ENCODE measurements at regions not wholly inside any gene's neighbourhood (a gene's known extent, or its start where the extent isn't known, plus 50 kb on each side); places are given as distances from the start of the nearest gene placed in this dataset.
"Not testable (repeated sequence)": the region's sequence is repeated elsewhere in the genome, so short reads cannot be mapped to it uniquely, and the experiment has no call there.

DNA sequence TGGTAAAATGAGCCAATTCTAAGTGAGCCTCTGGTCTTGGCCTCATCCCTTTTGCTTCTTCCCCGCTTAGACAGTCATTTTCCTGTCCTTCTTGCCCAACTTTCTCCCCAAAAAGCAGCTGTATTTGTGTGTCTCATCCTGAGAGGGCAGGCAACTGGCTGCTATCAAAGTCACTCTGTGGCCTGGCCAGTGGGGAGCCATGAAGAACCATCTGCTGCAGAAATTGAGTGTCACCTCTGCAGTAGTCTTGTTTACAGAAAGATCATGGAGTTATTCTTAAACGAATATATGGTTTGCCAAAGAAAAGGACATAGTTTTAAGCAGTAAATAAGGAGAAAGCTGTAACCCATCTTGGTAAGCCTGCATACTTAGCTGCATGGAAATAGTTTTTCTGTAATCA, 233.6 kb upstream of the ELAVL2 start:
- no peaks in the 10 kb centered on the region for H3K36me3 ChIP-seq (ENCODE audit: control insufficient read depth, insufficient read depth, low read length)
- no peak overlapping the region for H3K4me3 ChIP-seq (ENCODE audit: low read depth, low read length)
- POLR2A ChIA-PET: no interaction called here
- DNase-seq (ENCODE audit: low read depth): no peak
- CTCF ChIA-PET: no interaction called here
- no peaks in the 10 kb centered on the region for H3K27me3 ChIP-seq (ENCODE audit: control insufficient read depth, insufficient read depth, low read length)
- TF ChIP-seq, protein P1, sequence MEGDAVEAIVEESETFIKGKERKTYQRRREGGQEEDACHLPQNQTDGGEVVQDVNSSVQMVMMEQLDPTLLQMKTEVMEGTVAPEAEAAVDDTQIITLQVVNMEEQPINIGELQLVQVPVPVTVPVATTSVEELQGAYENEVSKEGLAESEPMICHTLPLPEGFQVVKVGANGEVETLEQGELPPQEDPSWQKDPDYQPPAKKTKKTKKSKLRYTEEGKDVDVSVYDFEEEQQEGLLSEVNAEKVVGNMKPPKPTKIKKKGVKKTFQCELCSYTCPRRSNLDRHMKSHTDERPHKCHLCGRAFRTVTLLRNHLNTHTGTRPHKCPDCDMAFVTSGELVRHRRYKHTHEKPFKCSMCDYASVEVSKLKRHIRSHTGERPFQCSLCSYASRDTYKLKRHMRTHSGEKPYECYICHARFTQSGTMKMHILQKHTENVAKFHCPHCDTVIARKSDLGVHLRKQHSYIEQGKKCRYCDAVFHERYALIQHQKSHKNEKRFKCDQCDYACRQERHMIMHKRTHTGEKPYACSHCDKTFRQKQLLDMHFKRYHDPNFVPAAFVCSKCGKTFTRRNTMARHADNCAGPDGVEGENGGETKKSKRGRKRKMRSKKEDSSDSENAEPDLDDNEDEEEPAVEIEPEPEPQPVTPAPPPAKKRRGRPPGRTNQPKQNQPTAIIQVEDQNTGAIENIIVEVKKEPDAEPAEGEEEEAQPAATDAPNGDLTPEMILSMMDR (IDR thresholded peaks at IDR 0.05; ENCODE audit: insufficient read depth, low read depth, low read length): no peak

DNA sequence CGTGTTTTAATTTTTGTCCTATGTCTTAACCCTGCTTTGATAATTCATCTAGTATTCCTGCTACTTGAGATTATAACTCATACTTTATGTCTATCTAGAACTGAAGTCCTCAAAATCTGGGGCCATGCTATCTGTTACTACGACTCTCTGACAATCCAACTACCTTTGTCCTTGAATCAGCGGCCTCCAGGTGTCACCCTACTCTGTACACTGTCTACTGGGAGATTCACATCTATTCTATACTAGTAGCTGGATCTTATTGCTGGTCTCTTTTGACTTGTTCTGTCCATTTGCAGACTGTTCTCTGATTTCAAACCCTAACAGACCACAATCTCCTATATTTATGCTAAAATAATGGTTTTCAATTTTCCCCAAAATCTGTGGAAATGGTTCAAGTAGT, 225.5 kb upstream of the ELAVL2 start:
- DNase-seq (ENCODE audit: low read depth): no peak
- TF ChIP-seq, protein P1 (IDR thresholded peaks at IDR 0.05; ENCODE audit: insufficient read depth, low read depth, low read length): no peak
- Histone ChIP-seq H3K4me3 (ENCODE audit: low read depth, low read length) (no peak overlapping the region), H3K36me3 (ENCODE audit: control insufficient read depth, insufficient read depth, low read length) (no peaks in the 10 kb centered on the region), H3K27me3 (ENCODE audit: control insufficient read depth, insufficient read depth, low read length) (no peaks in the 10 kb centered on the region)
- ChIA-PET CTCF (no interaction called here), POLR2A (no interaction called here)

DNA sequence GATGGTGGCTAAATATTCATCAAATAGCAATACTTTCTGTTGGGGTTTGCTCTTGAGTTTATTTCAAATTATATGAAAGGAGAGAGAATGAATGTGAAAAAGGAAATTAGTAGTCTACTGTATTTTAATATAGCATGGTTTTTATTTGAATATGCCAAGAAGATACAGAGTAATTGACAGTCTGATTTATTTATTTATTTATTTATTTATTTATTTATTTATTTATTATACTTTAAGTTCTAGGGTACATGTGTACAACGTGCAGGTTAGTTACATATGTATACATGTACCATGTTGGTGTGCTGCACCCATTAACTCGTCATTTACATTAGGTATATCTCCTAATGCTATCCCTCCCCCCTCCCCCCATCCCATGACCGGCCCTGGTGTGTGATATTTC, 224.2 kb upstream of the ELAVL2 start:
- DNase-seq (ENCODE audit: low read depth); POLR2A ChIA-PET; CTCF ChIA-PET; H3K4me3 ChIP-seq (ENCODE audit: low read depth, low read length); H3K27me3 ChIP-seq (ENCODE audit: control insufficient read depth, insufficient read depth, low read length); H3K36me3 ChIP-seq (ENCODE audit: control insufficient read depth, insufficient read depth, low read length): not testable (repeated sequence)

DNA sequence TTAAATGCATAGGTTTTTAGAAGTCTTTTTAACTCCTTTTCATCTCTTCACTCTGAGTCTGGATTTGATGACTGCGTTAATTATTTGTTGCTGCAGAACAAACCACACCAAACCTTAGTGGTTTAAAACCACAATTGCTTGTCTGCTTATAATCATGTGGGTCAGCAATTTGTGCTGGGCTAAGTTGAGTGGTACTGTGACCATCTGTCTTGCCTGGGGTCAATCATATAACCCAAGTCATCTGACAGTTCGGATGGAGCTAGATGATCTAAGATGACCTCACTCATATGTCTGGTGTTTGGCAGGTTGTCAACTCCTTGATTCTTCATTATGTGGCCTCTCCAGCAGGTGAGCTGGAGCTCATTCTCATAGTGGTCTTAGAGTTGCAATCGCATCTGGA, 219.1 kb upstream of the ELAVL2 start:
- CTCF ChIA-PET: no interaction called here
- H3K27me3 ChIP-seq (ENCODE audit: control insufficient read depth, insufficient read depth, low read length): no peaks in the 10 kb centered on the region
- TF ChIP-seq, protein P1 (IDR thresholded peaks at IDR 0.05; ENCODE audit: insufficient read depth, low read depth, low read length): no peak
- POLR2A ChIA-PET: no interaction called here
- no peak for DNase-seq (ENCODE audit: low read depth)
- no peak overlapping the region for H3K4me3 ChIP-seq (ENCODE audit: low read depth, low read length)
- no peaks in the 10 kb centered on the region for H3K36me3 ChIP-seq (ENCODE audit: control insufficient read depth, insufficient read depth, low read length)

DNA sequence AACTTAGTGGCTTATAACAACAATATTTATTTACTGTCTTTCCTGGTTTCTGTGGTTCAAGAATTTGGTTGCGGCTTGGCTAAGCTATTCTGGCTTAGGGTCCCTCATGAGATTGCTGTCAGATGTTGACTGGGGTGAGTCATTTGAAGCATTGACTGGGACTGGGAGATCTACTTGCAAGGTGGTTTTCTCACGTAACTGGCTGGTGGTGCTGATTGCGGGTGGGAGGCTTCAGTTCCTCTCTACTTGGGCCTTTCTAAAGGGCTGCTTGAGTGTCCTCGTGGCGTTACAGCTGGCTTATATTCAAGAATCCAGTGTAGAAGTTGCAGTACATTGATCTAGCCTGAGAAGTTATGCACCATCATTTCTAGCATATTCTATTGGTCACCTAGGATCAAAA, 218.5 kb upstream of the ELAVL2 start:
- H3K4me3 ChIP-seq (ENCODE audit: low read depth, low read length): no peak overlapping the region
- ChIA-PET CTCF (no interaction called here), POLR2A (no interaction called here)
- TF ChIP-seq, protein P1 (IDR thresholded peaks at IDR 0.05; ENCODE audit: insufficient read depth, low read depth, low read length): no peak
- H3K27me3 ChIP-seq (ENCODE audit: control insufficient read depth, insufficient read depth, low read length): no peaks in the 10 kb centered on the region
- no peak for DNase-seq (ENCODE audit: low read depth)
- no peaks in the 10 kb centered on the region for H3K36me3 ChIP-seq (ENCODE audit: control insufficient read depth, insufficient read depth, low read length)

DNA sequence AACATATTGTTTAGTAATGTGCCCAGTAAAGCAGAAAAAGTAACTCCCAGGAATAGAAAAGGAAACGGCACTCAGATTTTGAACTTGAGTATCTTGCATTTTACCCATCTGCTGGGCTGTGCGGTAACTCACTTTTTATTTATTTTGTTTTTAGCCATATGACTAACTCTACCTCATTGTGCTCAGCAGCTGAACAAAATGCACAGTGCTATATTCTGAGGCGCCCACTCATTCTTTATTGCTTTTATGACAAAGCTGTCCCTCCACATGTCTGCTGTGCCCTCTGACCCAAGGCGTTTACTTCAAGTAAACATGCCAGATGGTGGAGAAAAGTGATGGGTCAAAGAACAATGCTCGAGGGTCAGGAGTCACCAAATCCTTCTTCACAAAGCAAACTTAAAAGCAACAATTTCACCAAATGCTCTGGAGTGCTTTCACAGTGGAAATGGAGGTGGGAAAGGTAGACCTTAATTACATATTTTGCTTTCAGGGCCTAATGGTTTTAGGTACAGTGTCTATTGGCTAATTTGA, 215.2 kb upstream of the ELAVL2 start:
- ChIA-PET CTCF (no interaction called here), POLR2A (no interaction called here)
- no peak for DNase-seq (ENCODE audit: low read depth)
- TF ChIP-seq, protein P1 (IDR thresholded peaks at IDR 0.05; ENCODE audit: insufficient read depth, low read depth, low read length): no peak
- Histone ChIP-seq H3K4me3 (ENCODE audit: low read depth, low read length) (no peak overlapping the region), H3K27me3 (ENCODE audit: control insufficient read depth, insufficient read depth, low read length) (no peaks in the 10 kb centered on the region), H3K36me3 (ENCODE audit: control insufficient read depth, insufficient read depth, low read length) (no peaks in the 10 kb centered on the region)

Data from BJ (cell line).